ENCODE measurements at regions not wholly inside any gene's neighbourhood (a gene's known extent, or its start where the extent isn't known, plus 50 kb on each side); places are given as distances from the start of the nearest gene placed in this dataset.

GRCh38 chr14:97538749-97539410 is 741.7 kb downstream of the VRK1 start:
- H3K4me3 ChIP-seq (ENCODE audit: low read length): no peak overlapping the region
- no peak overlapping the region for H3K27ac ChIP-seq (ENCODE audit: low read depth, low read length)
- 85 to 91% methylated on average over 6 to 10 of the region's 10 CpGs for WGBS, 2 experiments (ENCODE audit: insufficient coverage in 1 of 2, insufficient read length in 1 of 2)
- H3K9ac ChIP-seq (ENCODE audit: extremely low read depth, low read length, poor library complexity, severe bottlenecking): no peak overlapping the region
- DNase-seq: peak; percentile 25
- no peaks in the 10 kb centered on the region for H3K4me1 ChIP-seq (ENCODE audit: control insufficient read depth, insufficient read depth, low read length)
- Mint-ChIP-seq H3K4me3 (no peak overlapping the region), H3K36me3 (ENCODE audit: low read depth) (no peaks in the 10 kb centered on the region), H3K4me1 (no peaks in the 10 kb centered on the region), H3K9me3 (no peaks in the 10 kb centered on the region), H3K27ac (no peak overlapping the region), H3K27me3 (ENCODE audit: insufficient read depth) (peaks cover 2% of the 10 kb centered on the region)
- H3K9me3 ChIP-seq (ENCODE audit: control insufficient read depth, low read length): no peaks in the 10 kb centered on the region
- H3K27me3 ChIP-seq (ENCODE audit: control insufficient read depth, insufficient read depth, low read length, poor library complexity, severe bottlenecking): no peaks in the 10 kb centered on the region
- no peak for TF ChIP-seq CTCF (conservative IDR thresholded peaks at IDR 0.05)
- H3K36me3 ChIP-seq (ENCODE audit: control insufficient read depth, insufficient read depth, low read length): no peaks in the 10 kb centered on the region

GRCh38 chr14:97539411-97539795 is 742.2 kb downstream of the VRK1 start:
- H3K9me3 ChIP-seq (ENCODE audit: control insufficient read depth, low read length): no peaks in the 10 kb centered on the region
- no peak overlapping the region for H3K27ac Mint-ChIP-seq
- H3K27me3 ChIP-seq (ENCODE audit: control insufficient read depth, insufficient read depth, low read length, poor library complexity, severe bottlenecking): no peaks in the 10 kb centered on the region
- no peaks in the 10 kb centered on the region for H3K36me3 ChIP-seq (ENCODE audit: control insufficient read depth, insufficient read depth, low read length)
- TF ChIP-seq CTCF (conservative IDR thresholded peaks at IDR 0.05): no peak
- H3K27ac ChIP-seq (ENCODE audit: low read depth, low read length): no peak overlapping the region
- no peaks in the 10 kb centered on the region for H3K4me1 Mint-ChIP-seq
- H3K4me1 ChIP-seq (ENCODE audit: control insufficient read depth, insufficient read depth, low read length): no peaks in the 10 kb centered on the region
- no peaks in the 10 kb centered on the region for H3K36me3 Mint-ChIP-seq (ENCODE audit: low read depth)
- peaks cover 2% of the 10 kb centered on the region for H3K27me3 Mint-ChIP-seq (ENCODE audit: insufficient read depth)
- WGBS, 2 experiments (ENCODE audit: insufficient coverage in 1 of 2, insufficient read length in 1 of 2): 91 to 97% methylated on average over 3 to 5 of the region's 5 CpGs
- H3K4me3 Mint-ChIP-seq: no peak overlapping the region
- no peak overlapping the region for H3K4me3 ChIP-seq (ENCODE audit: low read length)
- peak; percentile 8 for DNase-seq
- H3K9ac ChIP-seq (ENCODE audit: extremely low read depth, low read length, poor library complexity, severe bottlenecking): no peak overlapping the region
- no peaks in the 10 kb centered on the region for H3K9me3 Mint-ChIP-seq

DNA sequence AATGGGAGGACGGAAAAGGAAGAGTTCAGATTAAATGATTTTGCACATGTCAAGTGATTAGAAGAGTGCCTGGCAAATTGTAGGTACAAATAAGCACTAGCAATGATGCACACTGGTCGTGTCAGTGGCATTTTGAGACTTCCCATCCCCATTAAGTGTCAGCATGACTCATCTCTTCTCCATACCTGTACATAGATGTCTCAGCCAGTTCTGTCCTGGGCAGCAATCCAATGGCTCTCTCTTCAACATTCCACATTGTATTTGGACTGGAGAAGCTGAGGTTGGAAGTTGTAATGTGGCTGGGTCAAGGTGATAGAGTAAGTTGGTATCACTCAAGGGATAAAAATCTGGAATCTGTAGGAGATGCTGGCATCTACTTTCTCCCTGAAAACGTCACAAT is 742.7 kb downstream of the VRK1 start:
- Mint-ChIP-seq H3K4me3 (no peak overlapping the region), H3K9me3 (no peaks in the 10 kb centered on the region)
- 80 to 86% methylated on average over 1 to 3 of the region's 3 CpGs for WGBS, 2 experiments (ENCODE audit: insufficient coverage in 1 of 2, insufficient read length in 1 of 2)

More for the DNA sequence above, 742.7 kb downstream of the VRK1 start:
- Histone ChIP-seq H3K27ac (ENCODE audit: low read depth, low read length) (no peak overlapping the region), H3K36me3 (ENCODE audit: control insufficient read depth, insufficient read depth, low read length) (no peaks in the 10 kb centered on the region), H3K4me1 (ENCODE audit: control insufficient read depth, insufficient read depth, low read length) (no peaks in the 10 kb centered on the region), H3K27me3 (ENCODE audit: control insufficient read depth, insufficient read depth, low read length, poor library complexity, severe bottlenecking) (no peaks in the 10 kb centered on the region), H3K9me3 (ENCODE audit: control insufficient read depth, low read length) (no peaks in the 10 kb centered on the region), H3K4me3 (ENCODE audit: low read length) (no peak overlapping the region), H3K9ac (ENCODE audit: extremely low read depth, low read length, poor library complexity, severe bottlenecking) (no peak overlapping the region)
- no peak for TF ChIP-seq CTCF (conservative IDR thresholded peaks at IDR 0.05)
- H3K4me1 Mint-ChIP-seq: no peaks in the 10 kb centered on the region
- H3K27me3 Mint-ChIP-seq (ENCODE audit: insufficient read depth): peaks cover 2% of the 10 kb centered on the region
- H3K36me3 Mint-ChIP-seq (ENCODE audit: low read depth): no peaks in the 10 kb centered on the region
- peak; percentile 7 for DNase-seq
- no peak overlapping the region for H3K27ac Mint-ChIP-seq

All from endodermal cell (in vitro differentiated cells).